ENCODE measurements at regions not wholly inside any gene's neighbourhood (a gene's known extent, or its start where the extent isn't known, plus 50 kb on each side); places are given as distances from the start of the nearest gene placed in this dataset.

DNA sequence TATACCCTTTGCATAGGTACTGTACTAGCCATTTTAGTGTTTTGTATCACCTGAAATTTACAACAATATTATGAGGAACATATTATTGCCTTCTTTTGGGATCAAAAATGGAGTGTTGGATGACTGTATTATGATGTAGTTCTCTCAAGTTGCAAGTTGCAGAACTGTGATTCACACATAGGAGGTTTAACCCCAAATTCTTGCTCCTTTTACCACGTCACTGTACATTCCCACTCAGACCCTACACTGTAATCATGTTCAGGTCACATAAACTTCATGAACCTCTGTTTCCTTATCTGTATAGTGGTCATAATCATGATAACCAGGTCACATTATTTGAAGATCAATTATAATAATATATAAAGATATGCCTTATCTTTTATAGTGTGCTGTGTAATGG, 925.1 kb upstream of the TENM4 start:
- DNase-seq = no peak
- H3K9ac ChIP-seq (ENCODE audit: low read length in 3 of 3) = no peak overlapping the region
- no peak overlapping the region for H3K27ac ChIP-seq (ENCODE audit: low read depth in 2 of 2, low read length in 2 of 2)
- intact Hi-C loops (cut with DNase I) = no loop called here
- H3K4me1 ChIP-seq (ENCODE audit: control insufficient read depth in 2 of 3, insufficient read depth in 2 of 3, low read depth in 1 of 3, low read length in 3 of 3) = no peaks in the 10 kb centered on the region
- no peaks in the 10 kb centered on the region for H3K27me3 ChIP-seq (ENCODE audit: control insufficient read depth, insufficient read depth, low read length)
- no peak overlapping the region for H3K4me3 ChIP-seq (ENCODE audit: low read length in 3 of 3)
- no peak for FAIRE-seq
- TF ChIP-seq, protein P1, sequence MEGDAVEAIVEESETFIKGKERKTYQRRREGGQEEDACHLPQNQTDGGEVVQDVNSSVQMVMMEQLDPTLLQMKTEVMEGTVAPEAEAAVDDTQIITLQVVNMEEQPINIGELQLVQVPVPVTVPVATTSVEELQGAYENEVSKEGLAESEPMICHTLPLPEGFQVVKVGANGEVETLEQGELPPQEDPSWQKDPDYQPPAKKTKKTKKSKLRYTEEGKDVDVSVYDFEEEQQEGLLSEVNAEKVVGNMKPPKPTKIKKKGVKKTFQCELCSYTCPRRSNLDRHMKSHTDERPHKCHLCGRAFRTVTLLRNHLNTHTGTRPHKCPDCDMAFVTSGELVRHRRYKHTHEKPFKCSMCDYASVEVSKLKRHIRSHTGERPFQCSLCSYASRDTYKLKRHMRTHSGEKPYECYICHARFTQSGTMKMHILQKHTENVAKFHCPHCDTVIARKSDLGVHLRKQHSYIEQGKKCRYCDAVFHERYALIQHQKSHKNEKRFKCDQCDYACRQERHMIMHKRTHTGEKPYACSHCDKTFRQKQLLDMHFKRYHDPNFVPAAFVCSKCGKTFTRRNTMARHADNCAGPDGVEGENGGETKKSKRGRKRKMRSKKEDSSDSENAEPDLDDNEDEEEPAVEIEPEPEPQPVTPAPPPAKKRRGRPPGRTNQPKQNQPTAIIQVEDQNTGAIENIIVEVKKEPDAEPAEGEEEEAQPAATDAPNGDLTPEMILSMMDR (IDR thresholded peaks at IDR 0.05; ENCODE audit: borderline replicate concordance, extremely low read depth, insufficient read depth) = no peak
- no peaks in the 10 kb centered on the region for H3K36me3 ChIP-seq (ENCODE audit: control insufficient read depth in 2 of 3, insufficient read depth in 3 of 3, low read length in 3 of 3)
- H3K9me3 ChIP-seq (ENCODE audit: control insufficient read depth in 2 of 3, insufficient read depth in 1 of 3, low read length in 3 of 3) = no peaks in the 10 kb centered on the region

DNA sequence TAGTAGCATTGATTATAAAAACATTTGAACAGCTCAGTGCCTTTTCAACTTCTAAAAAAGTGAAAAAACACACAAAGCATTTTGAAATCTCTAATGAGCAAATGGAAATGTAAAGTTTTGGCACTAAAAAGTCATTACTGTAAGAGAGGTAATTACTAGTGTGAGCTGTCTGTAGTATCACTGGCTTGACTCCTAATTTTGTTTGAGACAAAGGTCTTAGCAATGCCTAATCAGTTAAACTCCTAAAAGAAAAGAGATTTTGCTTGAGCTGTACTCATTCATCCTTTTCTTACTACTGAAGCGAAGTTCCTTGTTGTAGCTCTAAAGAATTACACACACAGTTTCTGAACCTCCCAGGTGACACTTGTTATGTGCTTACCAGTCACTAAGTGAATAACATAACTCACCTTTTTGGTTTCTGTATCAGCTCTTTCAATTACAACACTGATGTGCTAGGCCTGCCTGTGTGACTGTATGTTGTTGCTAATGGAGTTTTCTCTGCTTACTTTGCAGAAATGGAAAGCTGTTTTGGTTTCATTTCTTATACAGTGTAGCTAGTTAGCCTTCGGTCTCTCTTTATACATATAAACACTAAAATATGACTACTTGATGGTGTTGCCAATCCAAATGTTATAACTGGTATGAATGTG, 924.4 kb upstream of the TENM4 start:
- FAIRE-seq = no peak
- no peak overlapping the region for H3K4me3 ChIP-seq (ENCODE audit: low read length in 3 of 3)
- no peak for DNase-seq
- no peaks in the 10 kb centered on the region for H3K36me3 ChIP-seq (ENCODE audit: control insufficient read depth in 2 of 3, insufficient read depth in 3 of 3, low read length in 3 of 3)
- H3K9me3 ChIP-seq (ENCODE audit: control insufficient read depth in 2 of 3, insufficient read depth in 1 of 3, low read length in 3 of 3) = no peaks in the 10 kb centered on the region
- no peaks in the 10 kb centered on the region for H3K27me3 ChIP-seq (ENCODE audit: control insufficient read depth, insufficient read depth, low read length)
- H3K4me1 ChIP-seq (ENCODE audit: control insufficient read depth in 2 of 3, insufficient read depth in 2 of 3, low read depth in 1 of 3, low read length in 3 of 3) = no peaks in the 10 kb centered on the region
- no peak overlapping the region for H3K27ac ChIP-seq (ENCODE audit: low read depth in 2 of 2, low read length in 2 of 2)
- no peak overlapping the region for H3K9ac ChIP-seq (ENCODE audit: low read length in 3 of 3)
- TF ChIP-seq, protein P1 (IDR thresholded peaks at IDR 0.05; ENCODE audit: borderline replicate concordance, extremely low read depth, insufficient read depth) = no peak
- intact Hi-C loops (cut with DNase I) = no loop called here

DNA sequence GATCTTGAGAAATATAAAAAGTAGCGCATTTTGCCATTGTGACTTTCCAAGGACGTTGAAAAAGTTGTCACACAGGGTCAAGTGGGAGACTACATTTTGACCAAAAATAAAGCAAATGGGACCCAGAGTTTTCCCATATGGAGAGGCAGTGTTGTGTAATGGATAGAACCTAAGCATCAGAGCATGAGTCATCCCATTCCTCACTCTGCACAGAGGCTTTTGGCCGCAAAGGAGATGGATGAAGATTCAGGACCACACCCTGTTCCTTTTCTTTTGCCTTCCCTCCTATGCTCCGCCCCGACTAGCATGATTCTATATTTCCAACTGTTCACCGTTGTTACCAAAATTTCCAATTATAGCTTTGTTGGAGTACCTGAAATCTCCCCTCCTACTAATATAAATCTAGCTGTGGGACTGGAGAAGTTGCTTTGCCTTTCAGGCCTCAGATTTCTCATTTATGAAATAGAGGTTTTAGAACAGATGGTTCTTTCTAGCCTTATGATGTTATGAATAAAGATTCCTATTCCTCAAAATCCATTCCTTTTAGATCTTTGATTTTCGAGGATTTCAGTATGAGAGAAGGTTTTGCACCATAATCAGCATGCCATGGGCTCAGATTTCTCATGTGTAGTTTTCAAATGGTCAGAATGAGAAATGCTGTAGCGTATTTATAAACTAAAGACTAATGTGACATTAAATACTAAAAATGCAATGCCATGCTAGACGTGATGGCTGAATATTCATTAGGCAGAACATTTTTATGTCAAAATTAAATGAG, 921.9 kb upstream of the TENM4 start:
- TF ChIP-seq, protein P1 (IDR thresholded peaks at IDR 0.05; ENCODE audit: borderline replicate concordance, extremely low read depth, insufficient read depth) = no peak
- DNase-seq = no peak
- Histone ChIP-seq H3K27me3 (ENCODE audit: control insufficient read depth, insufficient read depth, low read length) (no peaks in the 10 kb centered on the region), H3K4me3 (ENCODE audit: low read length in 3 of 3) (no peak overlapping the region), H3K9ac (ENCODE audit: low read length in 3 of 3) (no peak overlapping the region), H3K4me1 (ENCODE audit: control insufficient read depth in 2 of 3, insufficient read depth in 2 of 3, low read depth in 1 of 3, low read length in 3 of 3) (no peaks in the 10 kb centered on the region), H3K36me3 (ENCODE audit: control insufficient read depth in 2 of 3, insufficient read depth in 3 of 3, low read length in 3 of 3) (no peaks in the 10 kb centered on the region), H3K27ac (ENCODE audit: low read depth in 2 of 2, low read length in 2 of 2) (no peak overlapping the region), H3K9me3 (ENCODE audit: control insufficient read depth in 2 of 3, insufficient read depth in 1 of 3, low read length in 3 of 3) (no peaks in the 10 kb centered on the region)
- FAIRE-seq = no peak
- intact Hi-C loops (cut with DNase I) = no loop called here
